ENCODE measurements at regions not wholly inside any gene's neighbourhood (a gene's known extent, or its start where the extent isn't known, plus 50 kb on each side); places are given as distances from the start of the nearest gene placed in this dataset.

- Histone ChIP-seq H3K27ac (no peak overlapping the region), H3K27me3 (ENCODE audit: low read depth) (no peaks in the 10 kb centered on the region), H3K36me3 (no peaks in the 10 kb centered on the region), H3K4me1 (no peaks in the 10 kb centered on the region), H3K9me3 (no peaks in the 10 kb centered on the region), H3K4me3 (no peak overlapping the region)
- DNase-seq (no peak), ATAC-seq (no peak)
- intact Hi-C loops (cut with DNase I): no loop called here
- TF ChIP-seq CTCF (IDR thresholded peaks at IDR 0.05): no peak
Measured at GRCh38 chr13:65166675-65167074, 2063.5 kb downstream of the PCDH9 start.

GRCh38 chr13:65159803-65160202 is 2070.3 kb downstream of the PCDH9 start:
- Histone ChIP-seq H3K4me3 (no peak overlapping the region), H3K4me1 (no peaks in the 10 kb centered on the region), H3K9me3 (no peaks in the 10 kb centered on the region), H3K27me3 (ENCODE audit: low read depth) (no peaks in the 10 kb centered on the region), H3K36me3 (no peaks in the 10 kb centered on the region), H3K27ac (no peak overlapping the region)
- no peak for ATAC-seq
- intact Hi-C loops (cut with DNase I): no loop called here
- no peak for TF ChIP-seq CTCF (IDR thresholded peaks at IDR 0.05)
- DNase-seq: no peak

DNA sequence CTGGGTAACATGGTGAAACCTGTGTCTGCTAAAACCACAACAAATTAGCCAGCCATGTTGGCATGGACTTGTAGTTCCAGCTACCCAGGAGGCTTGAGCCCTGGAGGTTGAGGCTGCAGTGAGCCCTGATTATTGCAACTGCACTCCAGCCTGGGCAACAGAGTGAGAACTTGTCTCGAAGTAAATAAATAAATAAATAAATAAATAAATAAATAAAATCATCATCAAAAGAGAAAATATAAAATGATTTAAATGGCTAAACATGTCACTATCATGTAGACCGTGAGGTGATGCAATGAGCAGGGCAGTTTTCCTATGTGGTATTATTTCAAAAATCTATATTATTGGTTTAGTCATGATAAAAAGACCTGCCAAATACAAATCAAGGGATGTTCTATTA is 2074.3 kb downstream of the PCDH9 start:
- intact Hi-C loops (cut with DNase I): no loop called here

DNA sequence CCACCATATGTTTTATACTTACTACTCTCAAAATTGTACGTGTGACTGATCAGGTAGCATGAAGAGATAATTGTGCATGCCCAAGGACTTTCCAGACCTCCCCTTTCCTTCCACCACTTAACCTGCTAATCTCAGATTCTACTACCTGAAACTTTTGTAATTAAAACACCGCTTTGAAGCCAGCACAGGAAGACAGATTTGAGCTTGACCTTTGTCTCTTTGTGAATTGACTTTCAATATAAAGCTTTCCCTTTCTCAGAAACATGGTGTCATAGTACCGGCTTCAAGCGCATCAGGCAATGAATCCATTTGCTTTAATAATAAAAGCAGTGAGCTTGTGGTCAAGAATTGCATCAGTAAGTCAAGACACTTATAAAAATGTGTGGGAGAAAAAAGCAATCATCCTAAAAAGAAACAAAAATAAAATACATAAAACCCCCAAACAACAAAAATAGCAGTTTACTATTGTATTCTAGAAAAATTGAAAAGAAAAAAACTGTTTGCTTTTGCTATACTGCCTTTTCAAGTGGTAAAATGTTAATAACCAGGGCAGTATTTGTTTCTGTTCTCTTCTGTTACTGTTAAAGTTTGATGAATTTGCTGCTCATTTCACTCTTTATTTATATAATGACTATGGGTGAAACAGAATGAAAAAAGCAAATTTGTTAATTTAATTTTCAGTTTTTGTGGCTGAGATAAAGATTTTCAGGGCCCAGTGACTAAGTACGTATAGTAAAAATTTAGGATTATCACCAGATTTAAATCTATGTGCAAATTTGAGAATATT is 2075.3 kb downstream of the PCDH9 start:
- no peak overlapping the region for H3K4me3 ChIP-seq
- no peaks in the 10 kb centered on the region for H3K9me3 ChIP-seq
- H3K27ac ChIP-seq: no peak overlapping the region
- no peaks in the 10 kb centered on the region for H3K27me3 ChIP-seq (ENCODE audit: low read depth)
- no peaks in the 10 kb centered on the region for H3K4me1 ChIP-seq
- intact Hi-C loops (cut with DNase I): no loop called here
- no peak for TF ChIP-seq CTCF (IDR thresholded peaks at IDR 0.05)
- no peak for ATAC-seq
- no peak for DNase-seq
- no peaks in the 10 kb centered on the region for H3K36me3 ChIP-seq

More for the DNA sequence above, 2074.3 kb downstream of the PCDH9 start:
- Histone ChIP-seq H3K4me1 (no peaks in the 10 kb centered on the region), H3K9me3 (no peaks in the 10 kb centered on the region), H3K36me3 (no peaks in the 10 kb centered on the region), H3K27ac (no peak overlapping the region), H3K4me3 (no peak overlapping the region), H3K27me3 (ENCODE audit: low read depth) (no peaks in the 10 kb centered on the region)
- DNase-seq (no peak), ATAC-seq (no peak)
- TF ChIP-seq CTCF (IDR thresholded peaks at IDR 0.05): no peak

DNA sequence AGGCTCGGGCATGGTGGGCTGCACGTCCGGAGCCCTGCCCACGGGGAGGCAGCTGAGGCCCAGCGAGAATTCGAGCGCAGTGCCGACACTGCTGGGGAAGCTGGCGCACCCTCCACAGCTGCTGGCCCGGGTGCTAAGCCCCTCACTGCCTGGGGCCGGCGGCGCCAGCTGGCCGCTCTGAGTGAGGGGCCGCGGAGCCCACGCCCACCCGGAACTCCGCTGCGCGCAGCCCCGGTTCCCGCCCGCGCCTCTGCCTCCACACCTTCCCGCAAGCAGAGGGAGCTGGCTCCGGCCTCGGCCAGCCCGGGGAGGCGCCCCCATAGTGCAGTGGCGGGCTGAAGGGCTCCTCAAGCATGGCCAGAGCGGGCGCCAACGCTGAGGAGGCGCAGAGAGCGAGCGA is 2080.4 kb downstream of the PCDH9 start:
- H3K27me3 ChIP-seq (ENCODE audit: low read depth): no peaks in the 10 kb centered on the region
- H3K9me3 ChIP-seq: no peaks in the 10 kb centered on the region
- no peak for TF ChIP-seq CTCF (IDR thresholded peaks at IDR 0.05)
- intact Hi-C loops (cut with DNase I): no loop called here
- DNase-seq (no peak), ATAC-seq (no peak)
- no peaks in the 10 kb centered on the region for H3K36me3 ChIP-seq
- no peak overlapping the region for H3K4me3 ChIP-seq
- H3K27ac ChIP-seq: no peak overlapping the region
- H3K4me1 ChIP-seq: no peaks in the 10 kb centered on the region

Data from lower lobe of right lung (tissue), 2 donors.